Activated CD8-positive, alpha-beta memory T cell treated with anti-CD3 and anti-CD28 coated beads, Interleukin-2, amount 50 U/mL, for 1 hour (primary cell): ENCODE measurements at regions not wholly inside any gene's neighbourhood (a gene's known extent, or its start where the extent isn't known, plus 50 kb on each side); places are given as distances from the start of the nearest gene placed in this dataset.

ENCODE experiments used
- DNase-seq: peaks from one replicate; pipeline ENCODE4 v3.0.0-alpha.2; 2020; ENCODE audit errors: extremely low read depth

DNA sequence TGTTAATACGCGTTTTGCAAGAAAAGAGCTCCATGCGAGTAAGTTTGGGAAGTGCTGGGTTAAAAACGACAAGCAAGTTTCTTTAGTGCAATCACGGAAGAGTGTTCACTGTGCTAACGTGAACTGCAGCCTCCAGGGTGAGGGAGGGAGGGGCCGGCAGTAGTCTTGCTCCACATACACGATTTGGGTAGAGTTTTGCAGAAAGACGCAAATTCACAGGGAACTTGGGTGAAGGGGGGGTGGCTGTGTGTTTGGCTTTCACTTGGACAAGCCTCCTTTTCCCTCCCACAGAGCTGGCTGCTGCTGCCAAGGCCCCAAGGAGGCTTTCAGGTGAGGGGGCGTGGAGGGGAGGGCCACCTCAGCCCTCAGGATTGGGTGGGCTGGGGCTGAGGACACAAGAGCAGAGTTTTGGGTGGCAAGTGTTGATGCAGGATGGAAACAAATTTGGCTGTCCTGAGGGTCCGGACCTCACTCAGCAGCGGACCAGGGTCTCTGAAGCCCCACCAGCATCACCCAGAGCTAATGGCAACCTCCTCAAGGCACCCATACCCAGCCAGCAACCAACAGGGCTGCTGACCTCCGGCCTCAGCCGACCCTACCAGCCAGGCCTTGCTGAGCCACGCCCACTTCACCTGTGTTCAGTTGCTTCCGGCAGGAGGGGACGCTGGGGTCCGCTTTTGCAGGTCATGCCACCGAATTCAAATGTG, 204.5 kb downstream of the ERMARD start:
- no peak for DNase-seq

DNA sequence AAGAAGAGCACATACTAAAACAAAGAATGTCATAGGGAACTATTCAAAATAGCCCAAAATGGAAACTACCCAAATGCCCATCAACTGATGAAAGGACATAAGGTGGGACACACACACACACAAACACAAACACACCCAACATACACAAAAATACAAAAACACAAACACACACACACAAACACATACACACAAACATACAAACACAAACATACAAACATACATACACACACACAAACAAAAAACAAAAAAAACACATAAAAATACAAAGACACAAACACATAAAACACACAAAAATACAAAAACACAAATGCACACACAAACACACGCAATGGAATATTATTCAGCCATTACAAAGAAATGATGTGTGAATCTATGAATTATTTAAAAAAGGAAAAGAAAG, 203.6 kb downstream of the ERMARD start:
- DNase-seq: no peak

DNA sequence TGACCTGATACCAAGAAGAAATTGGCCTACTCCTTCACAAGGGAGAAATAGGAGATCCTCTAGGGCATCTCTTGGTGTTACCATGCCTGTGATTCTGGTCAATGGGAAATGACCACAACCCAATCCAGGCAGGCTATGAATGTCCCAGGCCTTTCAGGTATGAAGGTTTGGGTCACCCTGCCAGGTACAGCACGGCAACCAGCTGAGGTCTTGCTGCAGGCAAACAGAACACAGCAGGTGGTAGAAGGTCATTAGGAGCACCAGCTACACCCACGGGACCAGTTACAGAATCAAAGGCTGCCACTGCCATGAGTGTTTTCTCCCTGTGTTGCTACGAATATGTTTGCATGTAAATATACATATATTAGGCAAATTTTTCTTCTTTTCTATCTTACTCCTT, 202.3 kb downstream of the ERMARD start:
- no peak for DNase-seq

DNA sequence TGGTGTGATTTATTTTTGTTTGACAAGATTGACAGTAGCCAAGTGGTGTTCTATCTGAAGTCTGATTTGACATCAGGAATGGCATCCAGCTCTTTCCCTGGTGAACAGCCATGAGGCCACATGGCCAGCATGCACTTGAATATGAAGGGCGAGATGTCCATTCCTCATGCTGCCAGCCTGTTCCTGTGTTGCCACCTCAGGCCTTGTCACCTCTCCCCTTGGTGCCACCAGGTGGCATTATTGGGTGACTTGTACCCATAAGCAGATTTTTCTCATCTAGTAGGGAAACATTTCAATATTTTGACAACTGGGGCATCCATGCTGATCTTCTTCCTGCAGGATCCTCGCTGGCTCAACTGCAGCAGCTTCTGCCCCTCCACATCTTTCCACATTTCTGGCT, 199.1 kb downstream of the ERMARD start:
- DNase-seq: no peak

DNA sequence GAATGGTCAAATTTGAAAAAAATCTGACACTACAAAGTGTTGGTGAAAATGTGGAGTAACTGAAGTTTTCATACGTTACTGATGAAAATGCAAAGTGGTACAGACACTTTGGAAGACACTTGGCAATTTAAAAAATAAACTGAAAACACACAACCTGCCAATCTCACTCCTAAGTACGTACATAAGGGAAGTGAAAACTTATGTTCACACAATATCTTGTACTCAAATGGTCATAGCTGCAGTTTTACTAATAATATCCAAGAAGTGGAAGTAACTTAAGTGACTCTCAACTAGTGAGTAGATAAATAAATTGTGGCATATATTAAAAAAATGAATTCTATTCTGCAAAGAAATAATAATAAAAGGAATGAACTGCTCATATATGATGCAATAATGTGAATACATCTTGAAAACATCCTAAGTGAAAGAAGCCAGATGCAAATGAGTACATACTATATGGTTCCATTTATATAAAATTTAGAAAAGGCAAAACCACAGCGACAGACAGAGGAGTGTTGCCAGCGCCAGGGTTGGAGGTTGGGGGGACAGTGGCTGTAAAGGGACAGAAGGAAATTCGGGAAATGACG, 198.2 kb downstream of the ERMARD start:
- no peak for DNase-seq

DNA sequence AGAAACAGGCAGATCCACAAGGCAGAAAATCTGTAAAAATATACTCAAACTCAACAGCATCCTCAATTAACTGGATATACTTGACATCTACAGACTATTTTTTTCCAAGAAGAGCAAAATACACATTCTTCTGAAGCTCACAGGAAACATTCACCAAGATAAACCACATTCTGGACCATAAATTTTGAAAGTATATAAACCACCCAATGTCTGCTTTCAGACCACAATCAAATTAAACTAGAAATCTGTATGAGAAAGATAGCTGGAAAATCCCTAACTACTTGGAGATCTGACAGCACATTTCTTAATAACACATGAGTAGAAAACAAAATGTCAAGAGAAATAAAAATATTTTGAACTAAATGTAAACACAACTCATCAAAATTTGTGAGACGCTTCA, 195.5 kb downstream of the ERMARD start:
- no peak for DNase-seq

DNA sequence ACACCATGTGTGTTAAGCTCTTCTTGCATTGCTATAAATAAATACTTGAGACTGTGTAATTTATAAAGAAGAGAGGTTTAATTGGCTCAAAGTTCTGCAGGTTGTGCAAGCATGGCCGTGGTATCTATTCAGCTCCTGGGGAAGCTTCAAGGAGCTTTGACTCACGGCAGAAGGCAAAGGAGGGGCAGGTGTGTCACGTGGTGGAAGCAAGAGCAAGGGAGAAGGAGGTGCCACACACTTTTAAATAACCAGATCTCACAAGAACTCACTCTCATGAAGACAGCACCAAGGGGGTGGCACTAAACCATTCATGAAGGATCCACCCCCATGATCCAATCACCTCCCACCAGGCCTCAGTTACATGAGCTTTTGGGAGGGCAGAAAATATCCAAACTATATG, 193.7 kb downstream of the ERMARD start:
- DNase-seq: no peak

DNA sequence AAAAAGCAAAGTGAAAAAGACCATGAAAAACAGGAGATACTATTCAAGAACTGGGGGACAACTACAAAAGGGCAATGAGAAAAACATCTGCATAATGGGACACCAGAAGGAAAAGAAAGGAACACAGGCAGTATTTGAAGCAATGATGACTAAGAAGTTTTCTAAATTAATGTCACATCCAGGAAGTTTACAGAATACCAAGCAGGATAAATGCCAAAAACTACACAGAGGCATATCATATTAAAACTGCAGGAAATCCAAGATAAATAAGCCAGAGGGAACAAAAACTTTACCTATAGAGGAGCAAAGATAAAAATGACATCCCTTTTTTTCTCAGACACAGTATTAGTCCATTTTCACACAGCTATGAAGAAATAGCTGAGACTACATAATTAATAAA, 193.0 kb downstream of the ERMARD start:
- DNase-seq: no peak

DNA sequence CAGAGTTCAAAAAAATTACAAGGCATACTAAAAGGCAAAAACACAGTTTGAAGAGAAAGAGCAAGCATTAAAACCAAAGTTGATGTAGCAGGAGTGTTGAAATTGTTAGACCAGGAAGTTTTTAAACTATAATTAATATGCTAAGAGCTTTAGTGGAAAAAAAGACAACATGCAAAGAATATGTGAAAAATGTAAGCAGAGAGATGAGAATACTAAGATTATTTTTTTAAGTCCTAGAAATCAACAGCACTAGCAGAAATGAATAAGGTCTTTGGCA, 192.6 kb downstream of the ERMARD start:
- DNase-seq: no peak

DNA sequence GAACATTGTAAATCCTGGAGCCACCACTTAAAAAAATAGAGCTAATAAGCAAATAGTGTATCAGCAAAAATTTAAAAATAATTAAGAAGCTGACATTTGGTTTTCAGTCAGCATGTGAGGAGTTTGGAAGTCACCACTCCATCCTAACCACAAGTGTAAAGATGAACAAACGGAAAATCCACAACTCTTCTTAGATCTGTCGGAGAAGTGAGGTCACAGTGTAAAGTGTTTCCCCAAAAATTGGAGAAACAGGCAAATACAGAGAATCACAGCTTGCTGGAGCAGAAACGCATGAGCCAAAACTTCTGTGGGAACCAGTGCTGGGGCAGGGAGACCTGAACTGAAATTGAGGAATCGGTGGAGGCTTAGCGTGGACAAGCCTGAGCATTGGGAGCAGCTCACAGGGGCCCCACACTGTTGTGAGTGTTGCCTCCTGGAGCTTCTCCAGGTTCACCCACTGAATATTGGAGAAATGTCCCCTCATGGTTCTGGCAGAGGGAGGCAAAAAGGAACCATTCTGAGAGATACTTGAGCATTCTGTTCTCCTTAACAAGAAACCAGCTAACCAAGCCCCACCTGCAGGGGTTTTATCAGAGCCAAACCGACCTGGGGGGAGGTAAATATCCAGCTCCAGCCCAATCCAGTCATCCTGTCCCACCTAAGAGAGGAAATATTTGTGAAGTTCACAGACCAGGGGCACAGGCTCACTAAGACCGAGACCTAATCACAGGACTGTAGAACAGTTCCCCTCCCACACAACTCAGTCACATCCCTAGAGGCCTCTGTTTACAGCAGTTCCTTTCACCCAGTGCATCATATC, 192.0 kb downstream of the ERMARD start:
- DNase-seq: no peak

DNA sequence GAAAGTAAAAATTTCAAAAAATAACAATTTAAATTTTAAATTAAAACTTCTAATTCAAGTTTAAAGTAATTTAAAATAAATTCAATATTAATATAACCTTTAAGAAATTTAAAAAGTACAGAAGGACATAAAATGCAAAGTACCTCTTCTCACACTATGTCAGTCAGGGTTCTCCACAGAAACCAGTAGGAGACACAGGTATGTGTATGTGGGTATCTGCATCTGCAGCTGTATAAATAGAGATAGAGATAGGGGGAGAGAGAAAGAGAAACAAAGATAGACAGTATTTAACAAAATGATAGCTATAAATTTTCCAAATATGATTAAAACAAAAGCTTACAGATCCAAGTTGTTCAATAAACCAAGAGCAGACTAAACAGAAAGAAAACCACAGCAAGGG, 190.8 kb downstream of the ERMARD start:
- no peak for DNase-seq

DNA sequence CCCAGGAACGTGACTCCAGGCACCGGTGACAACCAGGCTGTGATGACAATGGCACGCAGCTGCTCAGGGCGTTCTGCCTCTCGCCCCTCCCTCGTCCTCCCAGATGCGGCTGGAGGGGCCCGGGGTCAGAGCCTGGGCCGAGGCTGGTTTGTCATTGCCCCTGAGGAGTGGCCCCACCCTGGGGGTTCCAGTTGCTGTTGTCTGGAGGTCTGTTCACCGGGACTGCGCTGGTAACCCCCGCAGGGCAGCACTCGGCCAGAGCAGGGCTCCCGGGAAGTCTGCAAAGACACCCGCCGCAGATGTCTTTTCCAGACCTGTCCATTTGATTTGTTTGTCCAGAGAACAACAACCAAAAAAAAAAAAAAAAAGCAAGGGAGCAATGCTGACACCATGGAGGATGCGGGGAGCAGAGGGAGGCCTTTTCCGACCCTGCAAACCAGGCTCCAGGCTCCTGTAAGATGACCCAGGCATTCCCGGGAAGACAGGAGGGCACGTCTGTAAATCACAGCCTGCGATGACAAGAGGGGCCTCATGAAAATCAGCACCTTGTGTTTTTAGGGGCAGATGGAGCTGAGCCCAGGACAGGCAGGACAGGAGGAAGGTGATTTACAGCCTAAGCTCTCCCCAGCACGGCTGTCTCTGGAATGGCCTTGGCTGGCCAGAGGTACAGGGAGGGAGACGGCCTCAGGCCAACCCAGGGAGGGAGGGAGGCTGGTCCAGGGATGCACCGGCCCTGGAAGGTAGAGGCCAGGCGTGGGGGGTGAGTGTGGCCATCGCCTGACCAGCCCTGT, 189.3 kb downstream of the ERMARD start:
- no peak for DNase-seq

DNA sequence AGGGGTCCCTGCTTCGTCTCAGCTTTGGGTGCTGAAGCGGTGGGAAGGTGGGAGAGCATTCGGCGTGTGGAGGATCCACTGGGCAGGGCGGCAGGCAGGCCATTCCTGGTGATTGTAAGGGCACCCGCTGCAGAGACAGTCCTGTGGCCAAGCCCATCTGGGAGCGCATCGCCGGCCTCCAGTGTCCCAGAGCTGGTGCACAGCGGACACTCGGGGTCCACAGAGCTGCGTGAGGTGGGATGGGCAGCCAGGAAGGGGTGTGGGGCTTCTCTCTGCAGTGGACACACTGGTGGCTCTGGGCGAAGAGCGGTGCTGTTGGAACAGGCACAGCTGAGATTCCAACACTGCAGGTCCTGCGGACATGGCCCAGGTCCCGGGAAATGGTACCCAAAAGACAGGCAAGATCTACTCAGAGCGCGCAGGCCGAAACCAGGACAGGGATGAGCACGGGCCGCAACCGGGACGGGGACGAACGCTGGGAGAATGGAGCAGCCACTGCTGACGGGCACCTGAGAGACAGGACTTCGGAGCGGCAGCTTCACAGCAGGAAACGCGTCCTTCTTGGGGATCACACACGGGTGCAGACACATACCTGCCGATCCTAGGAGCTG, 188.2 kb downstream of the ERMARD start:
- no peak for DNase-seq

DNA sequence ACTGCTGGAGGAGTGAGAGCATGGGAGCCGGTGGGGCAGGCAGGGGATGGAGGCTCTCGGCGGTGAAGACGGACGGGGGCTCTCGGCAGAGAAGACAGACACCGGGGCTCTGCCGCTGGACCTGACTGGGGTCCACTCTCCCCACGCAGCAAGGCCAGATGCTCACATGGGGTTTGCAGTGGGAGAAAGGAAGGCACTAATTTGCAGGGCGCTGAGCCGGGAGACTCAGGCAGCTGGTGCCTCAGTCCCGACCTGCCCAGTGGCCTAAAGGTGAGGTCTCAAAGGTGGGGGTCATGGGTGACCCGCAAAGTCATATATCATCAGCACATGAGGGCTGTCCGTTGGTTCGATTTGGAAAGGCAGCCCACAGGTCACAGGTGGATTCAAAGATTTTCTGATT, 187.3 kb downstream of the ERMARD start:
- no peak for DNase-seq

DNA sequence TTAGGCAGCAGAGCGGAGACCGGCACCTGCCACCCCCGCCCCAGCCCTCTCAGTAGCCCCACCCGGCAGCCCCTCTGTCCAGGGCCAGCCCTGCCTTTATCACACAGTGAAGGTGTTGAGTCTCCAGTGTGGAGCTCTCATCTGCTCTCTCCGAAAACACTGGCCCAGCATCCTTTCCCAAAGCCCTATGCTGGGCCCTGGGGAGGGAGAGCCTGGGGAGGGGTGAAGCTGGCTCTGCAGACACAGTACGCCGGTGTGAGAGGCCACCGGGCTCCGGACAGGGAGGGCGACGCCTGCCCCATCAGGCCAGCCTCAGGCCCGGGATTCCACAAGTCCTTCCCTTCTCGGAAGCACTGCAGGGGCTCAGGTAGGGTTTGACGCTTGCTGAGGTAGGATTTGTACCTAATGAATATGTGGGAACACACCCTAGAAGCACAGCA, 186.9 kb downstream of the ERMARD start:
- DNase-seq: no peak

DNA sequence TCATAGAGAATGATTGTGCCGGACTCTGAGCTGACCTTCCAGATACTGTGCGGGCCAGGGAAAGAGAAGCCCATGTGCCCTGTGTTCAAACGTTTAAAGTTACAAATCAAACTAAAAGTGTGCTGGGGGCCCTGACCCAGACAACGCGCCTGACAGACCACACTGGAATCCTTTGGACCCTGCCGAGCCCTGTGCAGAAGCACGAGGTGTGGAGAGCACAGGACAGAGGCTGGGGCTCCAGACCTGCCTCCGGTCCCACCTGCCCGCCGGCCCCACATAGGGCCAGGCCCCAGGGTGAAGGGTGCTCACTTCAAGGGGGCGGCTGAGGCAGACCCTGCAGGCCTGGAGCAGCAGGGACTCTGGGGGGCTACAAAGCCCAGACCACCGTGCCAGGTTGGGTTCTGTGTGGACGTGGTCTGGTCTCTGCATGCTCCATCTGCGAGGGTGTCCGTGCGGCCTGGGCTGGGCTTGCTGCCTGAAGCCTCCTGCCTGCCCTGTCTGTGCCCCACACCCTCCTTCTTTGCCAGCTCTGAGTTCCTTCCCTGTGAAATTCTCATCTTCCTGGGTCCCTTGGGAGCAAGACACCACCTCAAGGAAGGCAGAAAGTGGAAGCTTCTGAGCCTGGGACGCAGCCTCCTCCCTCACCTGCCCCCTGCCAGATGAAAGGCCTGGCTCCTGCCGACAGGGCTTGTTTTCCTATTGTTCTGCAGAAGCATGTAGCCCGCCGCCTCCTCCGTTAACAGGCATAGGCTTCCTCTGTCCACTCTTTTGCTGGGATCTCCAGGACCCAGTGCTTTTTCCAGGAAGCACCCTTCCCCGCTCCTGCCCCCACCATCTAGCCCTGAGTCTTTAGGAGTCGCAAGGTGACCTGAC, 186.2 kb downstream of the ERMARD start:
- DNase-seq: no peak

DNA sequence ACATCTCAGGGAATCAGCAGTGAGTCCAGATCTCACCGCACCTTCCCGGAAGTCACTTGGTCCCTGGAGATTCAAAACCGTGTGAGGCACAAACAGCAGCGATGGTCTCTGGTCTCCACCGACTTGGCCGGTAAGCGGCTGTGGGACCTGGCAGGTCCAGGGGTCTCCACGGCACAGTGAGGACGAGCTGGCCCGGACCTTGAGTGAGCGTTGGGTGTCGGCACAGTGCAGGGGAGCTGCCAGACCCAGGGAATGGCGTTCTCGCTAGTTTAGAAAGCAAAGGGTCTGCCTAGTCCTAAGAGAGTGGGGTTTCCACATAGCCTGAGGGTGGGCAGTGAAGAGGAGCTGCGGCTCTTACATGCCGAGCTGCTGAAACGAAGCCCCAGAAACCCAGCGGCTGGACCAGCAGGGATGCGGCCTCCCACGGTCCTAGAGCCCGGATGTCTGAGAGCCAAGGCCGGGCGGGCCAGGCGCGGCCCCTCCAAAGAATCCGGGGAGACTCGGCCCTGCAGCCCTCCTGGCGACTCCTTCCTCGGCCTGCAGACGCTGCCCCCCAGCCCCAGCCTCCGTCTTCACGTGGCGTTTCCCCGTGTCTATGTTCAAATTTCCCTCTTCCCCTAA, 185.0 kb downstream of the ERMARD start:
- no peak for DNase-seq

DNA sequence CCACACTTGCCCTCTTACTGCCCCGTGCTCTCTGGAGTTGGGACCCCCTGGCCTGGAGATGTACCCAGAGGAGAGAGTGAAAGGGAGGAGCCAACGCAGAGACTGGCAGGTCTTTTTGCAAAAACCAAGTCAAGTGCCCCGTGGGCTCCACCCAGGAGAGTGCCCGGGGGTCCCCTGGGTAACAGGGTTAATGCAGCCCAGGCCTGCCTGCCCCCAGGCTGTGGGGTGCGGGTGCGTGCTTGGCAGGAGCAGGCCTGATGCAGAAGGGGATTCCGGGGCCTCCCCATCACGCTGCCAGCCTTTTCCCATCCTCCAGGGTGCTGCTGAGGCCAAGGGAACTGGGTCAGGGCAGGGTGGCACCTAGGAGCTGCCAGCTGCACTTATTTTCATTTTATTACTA, 184.4 kb downstream of the ERMARD start:
- DNase-seq: no peak

DNA sequence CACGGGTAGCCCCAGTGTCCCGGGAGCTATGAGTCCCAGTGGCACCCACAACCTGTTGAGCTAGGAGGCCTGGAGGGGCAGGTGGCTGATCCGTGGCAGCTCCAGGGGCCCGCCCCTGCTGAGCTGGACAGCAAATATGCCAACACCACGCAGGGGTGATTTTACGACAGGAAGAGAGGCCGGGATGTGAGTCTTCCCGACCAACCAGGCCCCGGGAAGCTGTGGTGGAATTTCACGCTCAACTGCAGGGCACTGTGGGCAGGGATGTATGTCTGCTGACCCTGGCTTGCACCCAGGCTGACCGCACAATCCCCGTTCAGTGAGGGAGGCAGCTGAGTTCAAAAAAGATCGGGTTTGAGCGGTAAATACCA, 183.9 kb downstream of the ERMARD start:
- no peak for DNase-seq

DNA sequence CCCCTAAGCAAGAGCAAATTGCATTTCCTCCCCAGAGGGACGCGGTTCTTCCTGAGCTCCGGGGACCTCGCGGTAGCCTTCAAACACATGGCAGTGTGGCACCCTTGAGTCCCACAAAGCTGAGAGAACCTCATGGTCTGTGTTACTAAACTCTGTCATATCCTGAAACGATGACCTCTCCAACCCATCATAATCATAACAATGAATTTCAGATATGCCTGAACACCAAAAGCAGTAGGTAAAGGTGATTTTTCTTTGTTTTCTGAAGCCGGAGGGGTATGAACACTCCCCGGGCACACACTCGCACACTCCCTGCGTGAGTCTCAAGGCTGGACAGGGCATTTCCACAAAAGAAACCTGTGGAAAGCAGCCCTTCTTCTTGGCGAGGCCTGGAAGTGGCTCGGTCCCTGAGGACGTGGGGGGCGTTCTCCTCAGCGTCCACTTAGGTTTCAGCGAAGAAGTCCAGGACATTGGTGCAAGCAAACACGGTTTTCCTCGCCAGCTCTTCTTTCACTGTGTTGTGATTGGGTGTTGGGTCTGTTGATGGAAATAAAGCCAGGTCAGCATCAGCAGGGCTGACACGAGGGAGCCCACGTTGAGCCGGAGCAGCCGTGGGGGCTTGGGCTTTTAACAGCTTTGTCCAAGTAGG, 183.4 kb downstream of the ERMARD start:
- DNase-seq: no peak
